ENCODE measurements at regions not wholly inside any gene's neighbourhood (a gene's known extent, or its start where the extent isn't known, plus 50 kb on each side); places are given as distances from the start of the nearest gene placed in this dataset.

GRCh38 chr2:239584986-239585385, 184.2 kb upstream of the HDAC4 start:
- no peaks in the 10 kb centered on the region for H3K36me3 ChIP-seq (ENCODE audit: control insufficient read depth in 4 of 4, insufficient read depth in 4 of 4, low read length in 3 of 4)
- ChIA-PET CTCF (no interaction called here), POLR2A (no interaction called here)
- peaks cover 0 to 14% (median 8%) of the 10 kb centered on the region in 4 experiments for H3K4me1 ChIP-seq (ENCODE audit: control extremely low read depth in 1 of 4, control insufficient read depth in 4 of 4, insufficient read depth in 4 of 4, low read length in 3 of 4)
- 92% methylated on average over 2 of the region's 3 CpGs for WGBS (ENCODE audit: insufficient coverage)
- H3K9me3 ChIP-seq (ENCODE audit: control extremely low read depth in 1 of 5, control insufficient read depth in 4 of 5, insufficient read depth in 2 of 5, low read depth in 1 of 5, low read length in 4 of 5), result no peaks in the 10 kb centered on the region
- no peak for DNase-seq
- H3K27me3 ChIP-seq (replicated peaks in 2 of 5; ENCODE audit: control insufficient read depth in 4 of 5, insufficient read depth in 5 of 5, low read length in 4 of 5), result peaks cover 0 to 4% (median 0%) of the 10 kb centered on the region in 5 experiments
- H3K27ac ChIP-seq (ENCODE audit: insufficient read depth in 1 of 2, low read depth in 1 of 2, low read length in 2 of 2, poor library complexity in 1 of 2, severe bottlenecking in 2 of 2), result no peak overlapping the region
- H3K4me3 ChIP-seq (ENCODE audit: control insufficient read depth in 1 of 7, extremely low read depth in 1 of 7, insufficient read depth in 4 of 7, low read depth in 2 of 7, low read length in 6 of 7), result no peak overlapping the region

- 97% methylated on average over 27 of the region's 31 CpGs for WGBS (ENCODE audit: insufficient coverage)
- H3K4me3 ChIP-seq (ENCODE audit: control insufficient read depth in 1 of 7, extremely low read depth in 1 of 7, insufficient read depth in 4 of 7, low read depth in 2 of 7, low read length in 6 of 7), result no peak overlapping the region
- CTCF ChIA-PET, result no interaction called here
Measured at GRCh38 chr2:239583879-239584859, 183.3 kb upstream of the HDAC4 start.

GRCh38 chr2:239583171-239583878, 182.5 kb upstream of the HDAC4 start:
- Histone ChIP-seq H3K27ac (ENCODE audit: insufficient read depth in 1 of 2, low read depth in 1 of 2, low read length in 2 of 2, poor library complexity in 1 of 2, severe bottlenecking in 2 of 2) (no peak overlapping the region), H3K9me3 (ENCODE audit: control extremely low read depth in 1 of 5, control insufficient read depth in 4 of 5, insufficient read depth in 2 of 5, low read depth in 1 of 5, low read length in 4 of 5) (no peaks in the 10 kb centered on the region), H3K36me3 (ENCODE audit: control insufficient read depth in 4 of 4, insufficient read depth in 4 of 4, low read length in 3 of 4) (no peaks in the 10 kb centered on the region), H3K4me1 (ENCODE audit: control extremely low read depth in 1 of 4, control insufficient read depth in 4 of 4, insufficient read depth in 4 of 4, low read length in 3 of 4) (peaks cover 0 to 14% (median 8%) of the 10 kb centered on the region in 4 experiments), H3K27me3 (replicated peaks in 2 of 5; ENCODE audit: control insufficient read depth in 4 of 5, insufficient read depth in 5 of 5, low read length in 4 of 5) (peaks cover 0 to 4% (median 0%) of the 10 kb centered on the region in 5 experiments), H3K4me3 (ENCODE audit: control insufficient read depth in 1 of 7, extremely low read depth in 1 of 7, insufficient read depth in 4 of 7, low read depth in 2 of 7, low read length in 6 of 7) (no peak overlapping the region)
- CTCF ChIA-PET, result no interaction called here
- no peak for DNase-seq
- POLR2A ChIA-PET, result no interaction called here
- 98% methylated on average over 12 of the region's 21 CpGs for WGBS (ENCODE audit: insufficient coverage)

More at GRCh38 chr2:239583879-239584859, 183.3 kb upstream of the HDAC4 start:
- H3K36me3 ChIP-seq (ENCODE audit: control insufficient read depth in 4 of 4, insufficient read depth in 4 of 4, low read length in 3 of 4), result no peaks in the 10 kb centered on the region
- no peak for DNase-seq
- H3K27me3 ChIP-seq (replicated peaks in 2 of 5; ENCODE audit: control insufficient read depth in 4 of 5, insufficient read depth in 5 of 5, low read length in 4 of 5), result peaks cover 0 to 4% (median 0%) of the 10 kb centered on the region in 5 experiments
- H3K9me3 ChIP-seq (ENCODE audit: control extremely low read depth in 1 of 5, control insufficient read depth in 4 of 5, insufficient read depth in 2 of 5, low read depth in 1 of 5, low read length in 4 of 5), result no peaks in the 10 kb centered on the region
- H3K27ac ChIP-seq (ENCODE audit: insufficient read depth in 1 of 2, low read depth in 1 of 2, low read length in 2 of 2, poor library complexity in 1 of 2, severe bottlenecking in 2 of 2), result no peak overlapping the region
- H3K4me1 ChIP-seq (ENCODE audit: control extremely low read depth in 1 of 4, control insufficient read depth in 4 of 4, insufficient read depth in 4 of 4, low read length in 3 of 4), result peaks cover 0 to 14% (median 8%) of the 10 kb centered on the region in 4 experiments
- POLR2A ChIA-PET, result no interaction called here

GRCh38 chr2:239582476-239582875, 181.7 kb upstream of the HDAC4 start:
- ChIA-PET CTCF (no interaction called here), POLR2A (no interaction called here)
- H3K36me3 ChIP-seq (ENCODE audit: control insufficient read depth in 4 of 4, insufficient read depth in 4 of 4, low read length in 3 of 4), result no peaks in the 10 kb centered on the region
- 100% methylated on average over 2 of the region's 6 CpGs for WGBS (ENCODE audit: insufficient coverage)
- H3K27ac ChIP-seq (ENCODE audit: insufficient read depth in 1 of 2, low read depth in 1 of 2, low read length in 2 of 2, poor library complexity in 1 of 2, severe bottlenecking in 2 of 2), result no peak overlapping the region
- no peaks in the 10 kb centered on the region for H3K9me3 ChIP-seq (ENCODE audit: control extremely low read depth in 1 of 5, control insufficient read depth in 4 of 5, insufficient read depth in 2 of 5, low read depth in 1 of 5, low read length in 4 of 5)
- DNase-seq, result no peak
- peaks cover 0 to 11% (median 2%) of the 10 kb centered on the region in 4 experiments for H3K4me1 ChIP-seq (ENCODE audit: control extremely low read depth in 1 of 4, control insufficient read depth in 4 of 4, insufficient read depth in 4 of 4, low read length in 3 of 4)
- H3K4me3 ChIP-seq (ENCODE audit: control insufficient read depth in 1 of 7, extremely low read depth in 1 of 7, insufficient read depth in 4 of 7, low read depth in 2 of 7, low read length in 6 of 7), result no peak overlapping the region
- no peaks in the 10 kb centered on the region for H3K27me3 ChIP-seq (replicated peaks in 2 of 5; ENCODE audit: control insufficient read depth in 4 of 5, insufficient read depth in 5 of 5, low read length in 4 of 5)

- CTCF ChIA-PET, result no interaction called here
- Histone ChIP-seq H3K36me3 (ENCODE audit: control insufficient read depth in 4 of 4, insufficient read depth in 4 of 4, low read length in 3 of 4) (no peaks in the 10 kb centered on the region), H3K4me3 (ENCODE audit: control insufficient read depth in 1 of 7, extremely low read depth in 1 of 7, insufficient read depth in 4 of 7, low read depth in 2 of 7, low read length in 6 of 7) (no peak overlapping the region), H3K27ac (ENCODE audit: insufficient read depth in 1 of 2, low read depth in 1 of 2, low read length in 2 of 2, poor library complexity in 1 of 2, severe bottlenecking in 2 of 2) (no peak overlapping the region), H3K4me1 (ENCODE audit: control extremely low read depth in 1 of 4, control insufficient read depth in 4 of 4, insufficient read depth in 4 of 4, low read length in 3 of 4) (peaks cover 0 to 1% (median under 1%) of the 10 kb centered on the region in 4 experiments), H3K27me3 (replicated peaks in 2 of 5; ENCODE audit: control insufficient read depth in 4 of 5, insufficient read depth in 5 of 5, low read length in 4 of 5) (no peaks in the 10 kb centered on the region), H3K9me3 (ENCODE audit: control extremely low read depth in 1 of 5, control insufficient read depth in 4 of 5, insufficient read depth in 2 of 5, low read depth in 1 of 5, low read length in 4 of 5) (no peaks in the 10 kb centered on the region)
- 91% methylated on average over 21 of the region's 21 CpGs for WGBS (ENCODE audit: insufficient coverage)
- POLR2A ChIA-PET, result no interaction called here
- no peak for DNase-seq
Measured at GRCh38 chr2:239581352-239581901, 180.6 kb upstream of the HDAC4 start.

GRCh38 chr2:239580199-239580527, 179.3 kb upstream of the HDAC4 start:
- Histone ChIP-seq H3K4me3 (ENCODE audit: control insufficient read depth in 1 of 7, extremely low read depth in 1 of 7, insufficient read depth in 4 of 7, low read depth in 2 of 7, low read length in 6 of 7) (no peak overlapping the region), H3K4me1 (ENCODE audit: control extremely low read depth in 1 of 4, control insufficient read depth in 4 of 4, insufficient read depth in 4 of 4, low read length in 3 of 4) (no peaks in the 10 kb centered on the region), H3K27me3 (replicated peaks in 2 of 5; ENCODE audit: control insufficient read depth in 4 of 5, insufficient read depth in 5 of 5, low read length in 4 of 5) (peaks cover 0 to 2% (median 0%) of the 10 kb centered on the region in 5 experiments), H3K9me3 (ENCODE audit: control extremely low read depth in 1 of 5, control insufficient read depth in 4 of 5, insufficient read depth in 2 of 5, low read depth in 1 of 5, low read length in 4 of 5) (no peaks in the 10 kb centered on the region), H3K36me3 (ENCODE audit: control insufficient read depth in 4 of 4, insufficient read depth in 4 of 4, low read length in 3 of 4) (no peaks in the 10 kb centered on the region), H3K27ac (ENCODE audit: insufficient read depth in 1 of 2, low read depth in 1 of 2, low read length in 2 of 2, poor library complexity in 1 of 2, severe bottlenecking in 2 of 2) (no peak overlapping the region)
- ChIA-PET CTCF (no interaction called here), POLR2A (no interaction called here)
- WGBS (ENCODE audit: insufficient coverage), result 93% methylated on average over 3 of the region's 3 CpGs
- DNase-seq, result no peak
